GM19372 (cell line): ENCODE measurements at regions not wholly inside any gene's neighbourhood (a gene's known extent, or its start where the extent isn't known, plus 50 kb on each side); places are given as distances from the start of the nearest gene placed in this dataset.
"Not testable (repeated sequence)": the region's sequence is repeated elsewhere in the genome, so short reads cannot be mapped to it uniquely, and the experiment has no call there.

ENCODE experiments used
- ATAC-seq: cut with Tn5 transposase; IDR thresholded peaks from one replicate; pipeline ENCODE4 v1.9.1; 2021; ENCODE audit warnings: mild to moderate bottlenecking, low read depth, moderate library complexity; ENCODE audit not compliant: unreplicated experiment

- ATAC-seq, result no peak
Measured at GRCh38 chr16:51875834-51876600, 670.9 kb downstream of the TOX3 start.

DNA sequence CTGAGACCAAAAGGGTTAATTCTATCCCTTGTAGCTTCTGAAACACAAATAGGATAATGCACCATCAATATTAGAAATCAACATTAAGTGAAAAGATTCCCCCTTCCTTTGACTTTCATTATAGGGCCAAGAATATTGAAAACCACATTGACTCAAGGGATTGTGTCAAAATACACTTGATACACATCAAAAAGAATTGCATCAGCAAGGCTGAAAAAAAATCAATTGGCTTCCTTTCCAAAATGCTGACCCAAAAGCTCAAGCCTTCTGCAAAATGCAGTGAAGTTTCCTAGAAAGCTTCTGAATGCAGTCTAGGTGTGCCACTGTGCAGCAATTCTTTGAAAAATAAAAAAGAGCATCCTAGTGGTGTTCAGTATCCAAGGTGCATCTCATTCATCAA lies 674.4 kb downstream of the TOX3 start:
- no peak for ATAC-seq

- ATAC-seq, result no peak
Measured at GRCh38 chr16:51870296-51870854, 676.6 kb downstream of the TOX3 start.

DNA sequence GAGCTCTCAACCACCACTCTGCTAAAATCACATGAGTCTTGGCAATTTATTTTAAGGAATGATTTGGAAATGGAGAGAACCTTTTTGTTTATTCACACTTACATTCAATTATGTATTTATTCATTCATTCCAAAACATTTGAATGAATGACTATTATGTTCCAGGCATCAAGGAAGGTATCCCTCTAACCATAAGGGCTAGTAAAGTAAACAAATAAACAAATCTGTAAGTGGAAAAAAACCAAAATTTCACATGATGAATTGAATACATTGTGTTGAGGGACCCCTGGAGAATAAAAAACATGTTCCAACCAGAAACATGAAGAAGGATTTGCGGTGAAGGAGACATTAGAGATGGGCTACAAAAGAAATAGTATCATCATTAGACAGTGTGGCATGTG lies 677.8 kb downstream of the TOX3 start:
- ATAC-seq, result no peak

DNA sequence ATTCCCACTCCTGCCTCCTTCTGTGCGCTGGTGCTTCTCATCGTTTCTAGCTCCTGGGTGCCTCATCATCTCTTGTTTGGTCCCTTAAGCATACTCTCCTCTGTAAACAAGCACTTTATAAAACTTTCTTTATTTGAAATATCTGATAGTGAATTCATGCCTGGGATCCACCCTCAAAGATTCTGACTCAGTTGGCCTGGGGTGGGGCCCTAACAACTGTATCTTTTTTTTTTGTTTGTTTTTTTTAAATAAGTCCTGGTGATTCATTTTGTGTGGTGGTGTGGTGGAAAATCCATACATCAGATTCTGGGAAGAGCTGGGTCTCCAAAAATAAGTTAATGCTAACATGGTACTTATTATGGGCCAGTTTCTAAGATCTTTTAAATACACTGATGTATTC lies 678.3 kb downstream of the TOX3 start:
- ATAC-seq, result no peak

DNA sequence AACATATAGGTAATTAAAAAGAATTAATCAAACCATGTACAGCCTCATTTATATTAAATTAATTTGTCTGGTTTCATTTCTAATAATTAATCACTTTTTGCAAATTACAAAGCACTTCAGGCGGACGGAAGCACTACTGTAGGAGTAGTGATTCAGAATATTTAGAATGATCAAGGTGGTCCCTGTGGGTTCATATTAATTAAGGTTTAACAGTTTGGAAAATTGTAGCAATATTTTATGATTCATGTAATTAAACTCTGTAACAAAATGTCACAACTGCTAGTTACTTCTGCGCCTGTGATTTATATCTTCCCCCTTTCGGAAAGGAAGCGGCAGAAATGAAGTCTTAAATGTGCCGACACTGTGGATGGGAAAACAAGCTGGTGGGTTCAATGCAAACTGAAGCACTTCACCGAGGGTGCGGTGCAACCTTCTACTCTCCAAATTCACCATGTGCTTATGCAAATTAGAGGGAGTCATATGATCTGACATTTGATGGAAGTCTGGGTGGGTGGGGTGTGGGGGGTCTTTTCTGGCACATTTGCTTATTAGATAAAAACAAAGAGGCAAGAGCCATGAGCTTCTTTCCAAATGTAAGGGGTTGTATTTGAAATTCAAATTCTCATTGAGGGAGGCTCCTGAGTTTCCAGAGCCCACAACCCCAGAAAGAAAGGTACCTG lies 679.4 kb downstream of the TOX3 start:
- ATAC-seq, result no peak

- ATAC-seq, result no peak
Measured at GRCh38 chr16:51864575-51864974, 682.4 kb downstream of the TOX3 start.

DNA sequence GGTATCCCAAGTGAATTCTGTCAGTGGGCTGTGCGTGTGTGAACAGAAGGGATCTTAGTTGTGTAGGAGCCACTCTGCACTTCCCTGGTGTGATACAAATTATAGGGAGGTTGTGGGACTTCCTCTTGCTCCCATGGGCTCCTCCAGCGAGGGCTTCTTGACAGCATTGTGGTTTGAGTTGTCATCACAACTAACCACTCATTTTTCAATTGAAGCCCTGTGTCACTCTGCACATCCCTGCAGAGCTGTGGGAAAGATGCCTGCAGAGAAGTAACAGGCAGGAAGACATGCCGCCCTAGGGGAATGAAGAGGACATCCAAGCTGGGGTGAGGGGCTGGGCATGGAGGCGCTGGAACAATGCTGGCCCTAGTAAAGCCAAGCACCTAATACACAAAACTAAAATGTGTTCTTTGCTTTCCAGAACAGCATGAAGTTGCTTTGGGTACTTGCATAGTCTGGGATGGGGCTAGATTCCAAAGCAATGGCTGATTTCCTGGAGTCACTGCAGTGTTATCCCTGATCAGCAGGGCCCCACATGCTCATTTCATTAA lies 692.5 kb downstream of the TOX3 start:
- no peak for ATAC-seq

DNA sequence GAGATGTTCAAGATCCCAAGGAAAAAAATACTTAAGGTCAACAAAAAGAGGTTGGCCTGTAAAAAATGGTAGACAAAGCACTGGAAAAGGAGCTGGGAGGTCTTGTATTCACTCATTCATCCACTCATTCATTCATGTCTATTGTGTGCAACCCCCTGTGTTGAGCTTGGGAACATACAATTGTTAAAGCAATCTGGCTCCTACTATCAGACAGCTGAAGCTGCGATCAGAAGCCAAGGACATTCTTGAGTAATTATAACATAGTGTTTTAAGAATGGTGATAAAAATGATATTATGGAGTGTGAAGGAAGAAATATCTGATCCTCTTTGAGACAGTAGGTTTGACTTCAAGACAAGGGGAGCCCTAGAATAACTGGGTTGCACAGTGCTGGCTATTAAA lies 693.4 kb downstream of the TOX3 start:
- ATAC-seq, result no peak

DNA sequence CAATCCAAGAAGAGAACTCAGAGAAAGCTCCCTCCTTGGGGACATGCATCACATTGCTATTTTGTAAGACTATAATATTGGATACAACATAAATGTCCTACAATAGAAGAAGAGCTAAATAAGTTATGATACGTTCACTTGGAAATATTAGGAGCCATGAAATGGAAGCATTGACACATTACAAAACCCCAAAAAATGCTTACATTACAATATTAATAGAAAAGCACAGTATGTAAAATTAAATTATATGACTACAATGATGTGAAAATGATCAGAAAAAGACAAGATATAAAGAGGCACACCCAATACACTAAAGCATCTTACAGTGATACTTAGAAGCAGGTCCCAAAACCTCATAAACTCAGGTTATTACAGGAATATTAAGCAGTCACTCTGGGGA lies 694.1 kb downstream of the TOX3 start:
- no peak for ATAC-seq

DNA sequence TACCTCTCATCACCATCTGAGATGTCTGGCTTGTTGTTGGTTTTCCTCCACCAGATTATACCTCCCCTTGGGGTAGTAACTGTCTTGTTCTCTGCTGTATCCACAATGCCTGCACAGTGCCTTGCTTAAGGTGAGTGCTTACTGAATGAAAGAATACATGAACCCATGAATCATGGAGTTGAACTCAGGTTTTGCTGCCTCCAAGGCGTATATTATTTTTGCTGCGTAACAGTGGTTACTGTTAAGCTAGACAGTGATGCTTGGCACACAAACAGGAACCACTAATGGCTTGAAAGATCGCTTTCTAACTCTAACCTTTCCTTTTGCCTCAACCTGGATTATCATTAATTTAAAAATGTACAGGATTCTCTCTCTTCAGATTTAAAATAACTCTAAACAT lies 695.8 kb downstream of the TOX3 start:
- no peak for ATAC-seq

- no peak for ATAC-seq
Measured at GRCh38 chr16:51849715-51850114, 697.2 kb downstream of the TOX3 start.

DNA sequence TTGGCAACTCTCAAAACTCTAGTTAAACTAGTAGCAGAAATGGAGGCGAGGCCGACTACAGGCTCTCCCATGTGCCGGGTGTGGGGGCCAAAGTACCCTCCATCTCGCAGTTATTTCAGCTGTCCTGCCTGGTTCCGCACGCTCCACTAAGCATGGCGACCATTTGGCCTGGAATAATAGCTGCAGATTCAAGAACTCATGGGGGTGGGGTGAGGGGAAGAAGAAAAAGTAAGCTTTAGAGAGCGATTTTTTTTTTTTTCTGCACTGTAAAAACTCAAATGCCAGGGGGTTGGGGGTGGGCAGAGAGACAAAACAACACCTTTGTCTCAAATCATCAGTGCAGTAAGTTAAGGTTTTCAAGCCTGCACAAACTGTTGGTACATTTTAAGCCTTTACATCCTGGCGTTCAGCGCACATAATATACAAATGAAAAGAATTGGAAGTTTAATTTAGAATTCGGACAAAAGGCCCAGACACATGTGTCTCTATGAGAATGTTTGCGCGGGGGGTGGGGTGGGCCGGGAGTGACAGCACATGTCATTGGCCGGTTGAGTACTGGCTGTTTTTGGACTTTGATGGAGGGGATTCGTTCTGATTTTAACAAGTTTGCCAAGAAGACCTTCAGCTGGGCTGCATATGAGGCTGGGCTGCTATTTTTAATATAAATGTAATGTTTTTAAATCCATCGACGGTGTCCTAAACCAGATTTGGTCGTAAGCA lies 694.7 kb upstream of the SALL1 start:
- no peak for ATAC-seq

GRCh38 chr16:51839727-51840462 lies 688.8 kb upstream of the SALL1 start:
- no peak for ATAC-seq

GRCh38 chr16:51834794-51835193 lies 683.7 kb upstream of the SALL1 start:
- ATAC-seq, result no peak

DNA sequence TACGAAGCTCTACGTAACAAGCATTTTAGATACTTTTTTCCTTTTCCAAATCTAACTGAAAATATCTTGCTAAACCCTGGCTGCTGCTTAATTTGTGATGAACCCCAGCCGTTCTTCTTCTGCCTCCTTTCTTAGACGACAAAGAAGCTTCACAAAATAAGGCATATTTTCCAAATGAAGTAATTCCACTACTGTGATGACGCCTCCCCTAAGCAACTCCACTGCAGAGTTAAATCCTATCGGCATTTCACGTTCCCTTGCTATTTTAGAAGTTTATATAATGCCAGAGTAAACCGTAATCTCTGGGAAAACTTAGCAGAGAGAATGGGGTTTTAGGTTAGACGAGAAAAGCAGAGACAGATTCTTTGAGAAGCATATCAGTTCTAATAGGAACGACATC lies 683.1 kb upstream of the SALL1 start:
- ATAC-seq, result no peak

- no peak for ATAC-seq
Measured at GRCh38 chr16:51831595-51832367, 680.7 kb upstream of the SALL1 start.

DNA sequence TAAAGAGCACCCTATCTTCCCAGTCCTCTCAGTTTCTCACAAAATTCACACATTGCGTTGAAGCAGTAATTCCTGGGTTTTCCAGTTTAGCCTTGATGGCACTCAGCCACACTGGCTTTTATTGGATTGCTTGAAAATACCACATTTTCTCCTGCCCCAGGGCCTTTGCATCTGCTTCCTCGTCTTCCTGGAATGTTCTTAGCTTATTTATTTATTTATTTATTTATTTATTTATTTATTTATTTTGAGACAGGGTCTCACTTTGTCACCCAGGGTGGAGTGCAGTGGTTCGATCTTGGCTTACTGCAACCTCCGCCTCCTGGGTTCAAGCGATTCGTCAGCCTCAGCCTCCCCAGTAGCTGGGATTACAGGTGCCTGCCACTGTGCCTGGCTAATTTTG lies 680.0 kb upstream of the SALL1 start:
- ATAC-seq, result not testable (repeated sequence)

DNA sequence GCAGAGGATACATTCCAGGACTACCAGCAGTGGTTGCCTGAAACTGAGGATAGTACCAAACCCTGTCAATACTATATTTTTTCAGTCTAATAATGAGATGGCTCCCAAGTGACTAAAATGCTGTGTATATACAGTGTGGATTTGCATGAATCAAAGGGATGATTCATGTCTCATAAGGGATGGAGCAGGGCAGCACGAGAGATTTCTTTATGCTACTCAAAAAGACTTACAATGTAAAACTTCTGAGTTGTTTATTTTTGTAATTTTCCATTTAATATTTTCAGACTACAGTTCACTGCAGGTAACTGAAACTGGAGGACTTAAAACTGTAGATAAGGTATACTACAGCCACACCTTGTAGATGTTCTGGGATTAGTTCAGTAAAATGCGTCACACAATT lies 674.7 kb upstream of the SALL1 start:
- no peak for ATAC-seq

DNA sequence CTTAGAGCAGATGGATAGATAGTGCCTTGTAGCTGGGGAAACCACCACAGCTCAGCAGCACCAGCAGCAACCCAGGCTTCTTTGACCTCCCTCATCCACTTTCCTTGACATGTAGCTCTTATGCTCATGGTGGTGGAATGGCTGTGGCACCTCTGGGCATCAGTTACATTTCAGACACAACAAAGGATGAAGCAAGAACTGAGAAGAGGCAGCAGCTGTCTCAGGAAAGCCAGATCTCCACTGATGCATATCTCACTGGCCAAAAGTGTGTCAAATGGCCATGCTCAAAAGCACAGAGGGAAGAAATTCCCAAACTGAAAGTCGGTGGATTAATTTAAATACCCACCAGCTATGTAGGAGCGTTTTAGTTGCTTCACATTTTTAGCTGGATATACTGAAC lies 671.4 kb upstream of the SALL1 start:
- no peak for ATAC-seq
